LHCN-M2 (cell line): ENCODE measurements at regions not wholly inside any gene's neighbourhood (a gene's known extent, or its start where the extent isn't known, plus 50 kb on each side); places are given as distances from the start of the nearest gene placed in this dataset.

Experiments
- DNase-seq: peaks from one replicate; pipeline ENCODE4 v3.0.0-alpha.2; 2012; ENCODE audit warnings: low read depth

- peak; percentile 53 for DNase-seq
These were observed 52.5 kb upstream of the CAMK1G start for GRCh38 chr1:209531006-209531405.

- DNase-seq, result no peak
These were observed 52.0 kb upstream of the CAMK1G start for GRCh38 chr1:209531549-209531948.
